ENCODE measurements at regions not wholly inside any gene's neighbourhood (a gene's known extent, or its start where the extent isn't known, plus 50 kb on each side); places are given as distances from the start of the nearest gene placed in this dataset.
"Not testable (repeated sequence)": the region's sequence is repeated elsewhere in the genome, so short reads cannot be mapped to it uniquely, and the experiment has no call there.

- H2BK12ac ChIP-seq (ENCODE audit: low read depth, low read length); H3K14ac ChIP-seq (ENCODE audit: insufficient read length); H2AFZ ChIP-seq (ENCODE audit: low read length); H3K79me2 ChIP-seq (ENCODE audit: control insufficient read depth in 1 of 2, insufficient read depth in 2 of 2, low read length in 2 of 2); DNase-seq (ENCODE audit: low read depth in 1 of 2, low spot score in 2 of 2); H2AK5ac ChIP-seq (ENCODE audit: low read depth, low read length); H3K36me3 ChIP-seq (ENCODE audit: control insufficient read depth in 2 of 4, insufficient read depth in 4 of 4, low read length in 3 of 4); H3K4me2 ChIP-seq (ENCODE audit: insufficient read depth in 1 of 2, low read depth in 2 of 2, low read length in 2 of 2); H2BK15ac ChIP-seq (ENCODE audit: low read length); FAIRE-seq; H4K20me1 ChIP-seq (replicated peaks in 1 of 2; ENCODE audit: control insufficient read depth in 1 of 2, insufficient read depth in 2 of 2, low read length in 2 of 2); H3K18ac ChIP-seq (ENCODE audit: extremely low read depth, low read length); H3K4me1 ChIP-seq (replicated peaks in 1 of 4; ENCODE audit: control insufficient read depth in 3 of 4, insufficient read depth in 4 of 4, low read length in 3 of 4); H3K23me2 ChIP-seq (ENCODE audit: low read depth, low read length); H3K23ac ChIP-seq (ENCODE audit: insufficient read length); H2BK120ac ChIP-seq (replicated peaks; ENCODE audit: low read depth, low read length); H4K91ac ChIP-seq (replicated peaks; ENCODE audit: insufficient read length, low read length); H4K5ac ChIP-seq (ENCODE audit: insufficient read length, low read depth, low read length); H3K79me1 ChIP-seq (ENCODE audit: low read depth, low read length); H4K8ac ChIP-seq (ENCODE audit: extremely low read depth, insufficient read depth, low read length); H3K27me3 ChIP-seq (replicated peaks in 1 of 4; ENCODE audit: control insufficient read depth in 3 of 4, extremely low read depth in 1 of 4, insufficient read depth in 3 of 4, low read length in 3 of 4); H3K56ac ChIP-seq (replicated peaks; ENCODE audit: insufficient read length, low read depth, low read length); H3K4ac ChIP-seq (replicated peaks; ENCODE audit: insufficient read length, low read depth, low read length); H3K9ac ChIP-seq (replicated peaks in 1 of 4; ENCODE audit: extremely low read depth in 1 of 4, low read depth in 3 of 4, low read length in 3 of 4); H3K27ac ChIP-seq (ENCODE audit: low read depth, low read length); H2BK5ac ChIP-seq (ENCODE audit: low read depth, low read length); H3K4me3 ChIP-seq (ENCODE audit: extremely low read depth in 1 of 4, insufficient read depth in 2 of 4, low read depth in 3 of 4, low read length in 4 of 4); H3K9me3 ChIP-seq (ENCODE audit: insufficient read depth in 2 of 2, low read depth in 1 of 2, low read length in 1 of 2); H2BK20ac ChIP-seq (ENCODE audit: low read length): not testable (repeated sequence)
- ChIA-PET POLR2A (ENCODE audit: partially characterized antibody) (interaction anchor here (0.6 kb wide), 1 partner anchor 298 kb away, joined by 3 read pairs; no protein-coding TSS in a partner anchor), CTCF (ENCODE audit: partially characterized antibody) (interaction anchor here (0.6 to 1.0 kb wide), 2 partner anchors 24 to 52 kb away, joined by 3 read pairs; no protein-coding TSS in a partner anchor)
- WGBS, 2 experiments (ENCODE audit: extremely low coverage in 1 of 2, insufficient coverage in 1 of 2, insufficient read length in 1 of 2, insufficient replicate concordance in 2 of 2, low coverage in 1 of 2, low lambda C conversion rate in 2 of 2, missing lambda C conversion rate in 1 of 2): 94% methylated on average over 4 of the region's 4 CpGs; no CpG with 5 or more reads in 1 of the 2 experiments
Observed at GRCh38 chr2:65568656-65569440, 136.4 kb upstream of the SPRED2 start.
